ENCODE measurements at regions not wholly inside any gene's neighbourhood (a gene's known extent, or its start where the extent isn't known, plus 50 kb on each side); places are given as distances from the start of the nearest gene placed in this dataset.
"Not testable (repeated sequence)": the region's sequence is repeated elsewhere in the genome, so short reads cannot be mapped to it uniquely, and the experiment has no call there.

DNA sequence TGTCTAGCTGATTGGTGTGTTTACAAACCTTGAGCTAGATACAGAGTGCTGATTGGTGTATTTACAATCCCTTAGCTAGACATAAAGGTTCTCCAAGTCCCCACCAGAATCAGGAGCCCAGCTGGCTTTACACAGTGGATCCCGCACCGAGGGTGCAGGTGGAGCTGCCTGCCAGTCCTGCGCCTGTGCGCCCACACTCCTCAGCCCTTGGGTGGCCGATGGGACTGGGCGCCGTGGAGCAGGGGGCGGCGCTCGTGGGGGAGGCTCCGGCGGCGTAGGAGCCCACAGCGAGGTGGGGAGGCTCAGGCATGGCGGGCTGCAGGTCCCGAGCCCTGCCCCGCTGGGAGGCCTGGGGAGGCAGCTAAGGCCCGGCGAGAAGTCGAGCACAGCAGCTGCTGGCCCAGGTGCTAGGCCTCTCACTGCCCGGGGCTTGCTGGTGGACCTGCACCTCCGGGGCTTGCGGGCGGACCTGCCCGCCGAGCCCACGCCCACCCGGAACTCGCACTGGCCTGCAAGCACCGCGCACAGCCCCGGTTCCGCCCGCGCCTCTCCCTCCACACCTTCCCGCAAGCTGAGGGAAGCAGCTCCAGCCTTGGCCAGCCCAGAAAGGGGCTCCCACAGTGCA lies 51.0 kb upstream of the CDYL start:
- DNase-seq, result not testable (repeated sequence)

- not testable (repeated sequence) for DNase-seq
These were observed 51.5 kb upstream of the CDYL start for GRCh38 chr6:4724727-4725126.

DNA sequence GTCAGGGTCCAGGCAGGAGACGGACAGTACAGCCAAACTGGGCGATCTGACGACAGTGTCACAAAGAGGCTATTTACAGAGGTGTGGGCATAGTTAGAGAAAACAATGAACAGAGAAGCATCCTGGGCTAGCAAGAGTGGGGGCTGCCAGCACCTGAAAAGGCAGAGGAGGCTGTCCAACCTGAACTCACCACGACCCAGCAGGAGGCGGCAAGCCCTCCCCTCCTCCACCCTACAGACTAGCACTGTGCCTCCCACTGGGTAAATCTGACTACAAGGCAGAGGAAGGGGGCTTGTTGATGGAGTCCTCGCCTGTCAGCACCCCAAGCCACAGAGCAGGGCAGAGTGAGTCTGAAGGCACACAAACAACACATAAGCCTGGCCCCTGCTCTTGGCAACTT lies 52.8 kb upstream of the CDYL start:
- DNase-seq, result no peak

DNA sequence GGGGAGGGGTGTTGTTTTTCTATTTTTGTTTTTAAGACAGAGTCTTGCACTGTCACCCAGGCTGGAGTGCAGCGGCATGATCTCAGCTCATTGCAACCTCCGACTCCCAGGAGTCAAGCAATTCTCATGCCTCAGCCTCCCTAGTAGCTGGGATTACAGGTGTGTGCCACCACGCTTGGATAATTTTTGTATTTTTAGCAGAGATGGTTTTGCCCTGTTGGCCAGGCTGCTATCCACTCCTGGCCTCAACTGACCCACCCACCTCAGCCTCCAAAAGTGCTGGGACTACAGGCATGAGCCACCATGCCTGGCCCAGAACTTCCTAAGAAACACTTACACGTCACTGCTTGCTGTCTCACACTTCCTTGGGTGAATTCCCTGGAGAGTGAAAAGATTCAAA lies 54.8 kb upstream of the CDYL start:
- not testable (repeated sequence) for DNase-seq

- DNase-seq, result no peak
These were observed 56.7 kb upstream of the CDYL start for GRCh38 chr6:4719491-4719890.

GRCh38 chr6:4717856-4718255 lies 58.3 kb upstream of the CDYL start:
- DNase-seq, result no peak

DNA sequence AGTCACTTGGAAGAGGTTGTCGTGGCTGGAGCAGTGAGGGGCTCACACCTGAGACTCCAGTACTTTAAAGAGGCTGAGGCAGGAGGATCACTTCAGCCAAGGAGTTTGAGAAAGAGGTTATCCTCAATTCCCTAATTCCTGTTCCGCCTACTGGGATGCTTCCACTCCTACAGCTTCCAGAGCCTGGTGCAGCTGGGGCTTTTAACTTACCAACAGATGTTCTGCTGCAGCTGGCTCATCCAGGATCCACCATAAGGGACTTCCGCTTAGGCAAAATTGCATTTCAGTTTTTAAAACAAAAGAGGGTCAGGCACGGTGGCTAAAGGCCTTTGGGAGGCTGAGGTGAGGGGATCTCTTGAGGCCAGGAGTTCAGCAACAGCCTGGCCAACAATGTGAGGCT lies 59.1 kb upstream of the CDYL start:
- DNase-seq, result no peak

DNA sequence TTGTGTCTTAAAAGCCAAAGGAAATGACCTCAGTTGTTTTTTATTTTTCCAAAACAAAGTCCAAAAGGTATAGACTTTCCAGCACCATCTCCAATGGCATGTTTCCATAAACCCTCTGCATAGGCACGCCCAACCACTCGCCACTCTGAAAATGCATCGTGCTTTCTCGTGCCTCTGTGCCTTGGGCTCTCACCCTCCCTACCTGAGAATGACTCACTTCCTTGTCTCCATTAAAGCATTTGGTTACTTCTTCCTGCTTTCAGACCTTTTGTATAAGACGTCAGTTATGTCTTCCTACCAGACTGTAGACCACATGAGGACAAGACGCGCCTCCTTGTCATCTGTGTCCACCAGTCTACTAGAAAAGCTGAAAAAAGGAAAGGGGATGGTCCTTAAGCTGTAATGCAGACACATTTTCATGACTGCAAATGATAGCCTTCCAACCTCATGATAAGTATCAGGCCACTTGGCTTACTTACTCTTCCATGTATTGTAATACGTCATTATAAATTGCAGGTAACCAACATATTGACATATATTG lies 61.2 kb upstream of the CDYL start:
- DNase-seq, result no peak

DNA sequence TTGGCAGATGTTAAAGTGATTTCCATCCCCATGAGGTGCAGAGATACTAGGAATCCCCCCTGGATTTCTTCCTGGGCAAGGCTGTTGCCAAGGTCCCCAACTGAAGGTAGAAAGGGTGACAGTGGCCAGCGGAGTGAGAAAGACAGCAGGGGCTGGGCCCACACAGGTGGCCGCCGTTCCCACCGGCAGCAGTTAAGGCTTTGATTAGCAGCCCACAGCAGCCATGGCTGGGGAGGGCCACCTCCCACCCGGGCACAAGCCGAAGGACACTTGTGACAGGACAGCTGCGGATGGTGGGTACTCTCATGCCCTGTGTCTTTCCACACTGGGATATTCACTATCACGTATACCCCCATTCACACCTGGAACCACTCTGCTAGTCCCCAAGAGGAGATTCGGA lies 63.9 kb upstream of the CDYL start:
- DNase-seq, result no peak

DNA sequence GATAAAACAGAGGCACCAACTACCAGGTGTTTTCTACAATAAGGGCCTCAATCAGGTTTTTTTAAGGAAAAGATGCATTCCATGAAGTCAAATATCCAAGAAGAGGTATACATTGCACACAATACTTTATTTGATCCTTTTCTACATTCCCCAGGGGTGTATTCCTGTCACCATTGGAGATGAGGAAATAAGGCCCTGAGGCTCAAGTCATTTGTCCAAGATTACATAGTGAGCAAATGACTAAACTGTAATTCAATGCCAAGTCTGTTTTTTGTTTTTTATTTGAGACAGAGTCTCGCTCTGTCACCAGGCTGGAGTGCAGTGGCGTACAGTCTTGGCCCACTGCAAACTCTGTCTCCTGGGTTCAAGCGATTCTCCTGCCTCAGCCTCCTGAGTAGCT lies 69.2 kb upstream of the CDYL start:
- DNase-seq, result no peak

- no peak for DNase-seq
These were observed 70.4 kb upstream of the CDYL start for GRCh38 chr6:4705809-4706208.

- DNase-seq, result no peak
These were observed 72.8 kb upstream of the CDYL start for GRCh38 chr6:4703382-4703781.

GRCh38 chr6:4698901-4699659 lies 77.1 kb upstream of the CDYL start:
- no peak for DNase-seq

GRCh38 chr6:4693173-4693970 lies 82.8 kb upstream of the CDYL start:
- DNase-seq, result peak; percentile 22

DNA sequence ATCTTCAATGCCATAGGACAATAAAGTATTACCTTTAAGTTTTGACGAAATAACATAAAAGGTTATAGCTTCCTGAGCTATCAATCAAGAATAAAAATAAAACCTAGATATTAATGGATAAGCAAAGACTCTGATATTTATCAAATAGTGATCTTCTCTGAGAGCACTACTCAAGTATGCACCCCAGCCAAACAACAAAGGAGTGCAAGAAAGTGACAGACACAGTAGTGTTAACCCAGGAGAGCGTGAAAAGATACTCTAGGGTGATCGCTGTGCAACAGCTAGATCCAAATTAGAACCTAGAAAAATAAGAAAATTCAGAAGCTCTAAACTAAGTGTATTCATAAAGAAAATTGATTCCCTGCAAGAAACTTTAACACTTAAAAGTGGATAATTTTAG lies 83.5 kb upstream of the CDYL start:
- no peak for DNase-seq

DNA sequence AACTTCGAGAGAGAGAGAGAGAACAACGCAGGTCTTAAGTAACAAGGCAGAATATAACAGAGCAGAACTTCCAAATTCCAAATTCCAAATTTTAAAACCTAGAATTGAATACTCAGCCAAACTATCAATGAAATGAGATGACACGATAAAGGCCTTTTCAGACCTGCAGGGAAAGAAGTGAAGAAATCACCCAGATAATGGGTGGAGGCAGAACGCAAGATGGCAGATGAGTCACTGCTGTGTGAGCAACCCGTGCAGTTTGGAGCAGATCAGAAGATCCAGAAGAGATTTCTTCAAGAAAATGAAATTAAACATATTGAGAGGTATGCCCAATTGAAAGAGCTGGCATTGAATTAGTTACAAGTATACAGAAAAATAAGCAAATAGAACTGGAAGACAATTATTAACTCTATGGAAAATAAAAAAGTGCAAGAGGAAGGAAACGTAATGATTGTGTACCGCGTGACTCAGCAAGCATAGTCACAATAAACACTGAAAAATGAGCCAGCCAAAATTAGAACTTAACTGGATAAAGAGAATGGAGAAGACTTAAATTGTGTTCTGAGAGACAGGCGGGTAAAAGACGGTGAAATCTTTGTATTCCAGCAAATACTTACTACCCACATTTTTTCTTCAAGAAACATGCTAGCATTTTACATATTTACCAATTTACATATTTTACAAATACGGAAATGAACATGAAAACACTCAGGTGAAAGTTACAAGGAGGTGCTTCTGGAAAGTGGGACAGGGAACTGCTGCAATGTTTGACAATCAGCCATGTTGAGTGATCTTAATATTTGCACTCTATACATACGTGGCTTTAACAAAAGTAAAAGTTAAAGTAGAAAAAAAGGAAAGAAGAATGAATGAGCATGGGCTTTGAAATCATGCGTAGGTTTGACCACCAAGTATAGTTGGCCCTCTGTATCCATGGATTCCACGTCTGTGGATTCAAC lies 87.9 kb upstream of the CDYL start:
- no peak for DNase-seq

DNA sequence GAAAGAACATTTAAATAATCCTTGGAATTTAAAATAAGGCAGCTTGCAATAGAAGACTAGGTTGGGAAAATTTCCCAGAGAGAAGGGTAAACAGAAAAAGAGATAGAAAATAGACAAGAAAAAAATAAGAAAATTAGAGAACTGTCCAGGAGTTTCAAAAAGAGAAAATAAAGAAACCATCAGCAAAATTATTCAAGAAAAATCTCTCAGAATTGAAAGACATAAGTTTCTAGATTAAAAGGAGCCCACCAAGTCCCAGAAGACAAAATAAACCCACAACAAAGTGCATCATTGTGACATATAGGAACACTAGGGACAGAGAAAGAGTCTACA lies 88.6 kb upstream of the CDYL start:
- no peak for DNase-seq

- no peak for DNase-seq
These were observed 93.6 kb upstream of the CDYL start for GRCh38 chr6:4682431-4683097.

GRCh38 chr6:4678506-4679300 lies 97.5 kb upstream of the CDYL start:
- no peak for DNase-seq

DNA sequence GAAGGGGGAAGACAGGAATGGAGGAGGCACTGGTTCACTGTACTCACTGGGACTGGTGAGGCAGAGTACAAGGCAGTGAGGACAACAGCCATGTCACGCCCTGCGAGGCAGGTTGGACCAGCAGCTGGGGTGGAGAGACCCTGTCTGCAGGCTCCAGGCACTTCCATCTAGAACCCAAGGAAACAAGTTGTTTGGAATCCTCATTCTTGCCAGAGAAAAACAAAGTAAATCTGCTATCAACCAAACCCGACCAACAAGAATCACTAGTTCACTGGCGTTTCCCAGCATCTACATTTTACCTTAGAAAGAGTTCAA lies 98.5 kb upstream of the CDYL start:
- no peak for DNase-seq

DNA sequence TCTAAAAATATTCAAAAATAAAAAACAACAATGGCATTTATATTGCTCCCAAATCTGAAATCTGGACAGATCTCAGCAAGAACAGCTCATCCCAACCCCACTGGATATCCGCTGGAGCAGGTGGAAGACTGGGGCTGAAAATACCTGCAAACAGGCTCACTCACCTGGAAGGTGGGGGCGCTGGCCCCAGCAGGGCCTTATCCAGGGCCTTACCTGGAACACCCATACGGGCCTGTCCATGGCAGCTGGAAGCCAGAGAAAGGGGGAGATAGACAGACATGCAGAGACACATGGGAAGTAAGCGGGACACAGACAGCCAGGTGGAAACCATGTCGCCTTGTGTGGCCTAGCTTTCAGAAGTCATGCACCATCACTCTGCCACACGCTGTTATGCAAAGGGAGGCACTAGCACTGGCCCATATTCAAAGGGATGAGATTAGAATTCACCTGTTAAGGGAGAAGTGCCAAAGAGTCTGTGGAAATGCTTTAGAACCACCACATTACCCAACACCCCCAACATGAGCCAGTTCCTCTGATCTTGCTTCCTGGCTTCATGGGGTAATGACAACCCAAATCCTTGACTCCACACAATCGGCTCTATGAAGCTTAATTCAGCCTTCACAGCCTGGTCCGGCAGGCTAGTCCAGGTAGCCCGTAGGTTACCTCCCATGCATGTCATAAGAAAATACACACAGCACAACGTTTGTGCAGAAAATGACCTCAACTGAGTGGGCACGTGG lies 99.0 kb upstream of the CDYL start:
- DNase-seq, result no peak
